Activated CD4-positive, alpha-beta memory T cell treated with anti-CD3 and anti-CD28 coated beads for 36 hours (primary cell): ENCODE measurements at regions not wholly inside any gene's neighbourhood (a gene's known extent, or its start where the extent isn't known, plus 50 kb on each side); places are given as distances from the start of the nearest gene placed in this dataset.

Experiments used
- CTCF ChIA-PET: fragments of 350-600 bp; sonication (Branson Sonifier 250); formaldehyde crosslinking; loops from one replicate; lab custom pipeline; 2021; ENCODE audit warnings: antibody characterized with exemption, inconsistent platforms; lab: Charles Lee
- POLR2A ChIA-PET: fragments of 350-600 bp; sonication (Branson Sonifier 250); formaldehyde crosslinking; loops from one replicate; lab custom pipeline; 2021; ENCODE audit warnings: antibody characterized with exemption; lab: Charles Lee
- DNase-seq: peaks from one replicate; pipeline ENCODE4 v3.0.0-alpha.2; 2020
- H3K27ac Mint-ChIP-seq: one replicate; pipeline ENCODE4 v1.8.0; 2021; ENCODE audit warnings: mixed read lengths
- H3K27me3 Mint-ChIP-seq: one replicate; pipeline ENCODE4 v1.8.0; 2021; ENCODE audit warnings: mixed read lengths
- H3K36me3 Mint-ChIP-seq: one replicate; pipeline ENCODE4 v1.8.0; 2021; ENCODE audit warnings: mixed read lengths
- H3K4me1 Mint-ChIP-seq: one replicate; pipeline ENCODE4 v1.8.0; 2021; ENCODE audit warnings: low read depth, mixed read lengths
- H3K4me3 Mint-ChIP-seq: one replicate; pipeline ENCODE4 v1.8.0; 2021; ENCODE audit warnings: mild to moderate bottlenecking, mixed read lengths
- H3K9me3 Mint-ChIP-seq: one replicate; pipeline ENCODE4 v1.8.0; 2021; ENCODE audit warnings: mixed read lengths
- intact Hi-C: fragments of 100-400 bp; cut with micrococcal nuclease; formaldehyde crosslinking; loops from one replicate; pipeline ENCODE4 v1.15.1; 2023

DNA sequence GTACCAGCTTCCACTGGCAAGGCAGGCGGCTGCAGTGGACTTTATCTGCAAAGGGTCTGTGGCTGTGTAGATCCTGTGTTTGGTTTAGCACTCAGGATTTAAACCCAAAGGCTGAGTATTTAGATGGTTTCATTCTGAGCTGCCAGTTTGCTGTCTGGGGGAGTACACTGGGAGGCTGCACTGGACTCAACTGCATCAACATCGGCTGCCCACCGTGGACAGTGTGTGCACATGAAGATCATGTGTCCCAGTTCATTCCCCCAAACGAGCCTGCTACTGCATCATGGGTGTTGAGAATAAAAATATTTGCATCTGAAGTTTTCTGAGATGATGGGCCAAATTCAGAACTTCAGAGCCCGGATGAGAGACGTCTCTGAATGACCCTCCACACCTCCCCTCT lies 328.6 kb upstream of the SHH start:
- Mint-ChIP-seq H3K27ac (no peak overlapping the region), H3K27me3 (peaks cover 9% of the 10 kb centered on the region), H3K4me3 (no peak overlapping the region), H3K4me1 (no peaks in the 10 kb centered on the region), H3K36me3 (no peaks in the 10 kb centered on the region), H3K9me3 (no peaks in the 10 kb centered on the region)
- ChIA-PET POLR2A (no interaction called here), CTCF (no interaction called here)
- DNase-seq: no peak
- intact Hi-C loops: no loop called here

DNA sequence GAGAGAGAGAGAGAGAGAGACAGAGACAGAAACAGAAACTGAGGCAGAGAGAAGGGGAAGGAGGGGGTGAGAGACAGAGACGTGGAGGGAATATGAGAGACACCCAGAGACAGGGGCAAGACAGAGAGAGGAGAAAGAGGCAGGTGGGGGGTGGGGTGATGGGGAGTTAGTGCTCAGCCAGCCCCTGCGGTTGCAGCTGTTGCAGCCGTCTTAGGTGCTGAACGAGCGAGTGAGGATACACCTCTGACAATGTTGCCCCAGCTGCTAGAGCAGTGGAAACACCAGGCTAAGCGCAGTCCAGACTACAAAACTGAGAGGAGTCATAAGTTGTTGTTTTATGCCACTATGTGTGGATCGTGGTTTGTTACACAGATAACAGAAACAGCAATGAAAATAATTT lies 328.2 kb upstream of the SHH start:
- intact Hi-C loops: no loop called here
- no peaks in the 10 kb centered on the region for H3K4me1 Mint-ChIP-seq
- no peak overlapping the region for H3K4me3 Mint-ChIP-seq
- peaks cover 10% of the 10 kb centered on the region for H3K27me3 Mint-ChIP-seq
- POLR2A ChIA-PET: no interaction called here
- H3K9me3 Mint-ChIP-seq: no peaks in the 10 kb centered on the region
- DNase-seq: no peak
- H3K36me3 Mint-ChIP-seq: no peaks in the 10 kb centered on the region
- no peak overlapping the region for H3K27ac Mint-ChIP-seq
- CTCF ChIA-PET: no interaction called here

- H3K4me3 Mint-ChIP-seq: no peak overlapping the region
- peaks cover 10% of the 10 kb centered on the region for H3K27me3 Mint-ChIP-seq
- DNase-seq: no peak
- ChIA-PET POLR2A (no interaction called here), CTCF (no interaction called here)
- no peaks in the 10 kb centered on the region for H3K9me3 Mint-ChIP-seq
- no peaks in the 10 kb centered on the region for H3K4me1 Mint-ChIP-seq
- intact Hi-C loops: no loop called here
- no peak overlapping the region for H3K27ac Mint-ChIP-seq
- H3K36me3 Mint-ChIP-seq: no peaks in the 10 kb centered on the region
Observed at GRCh38 chr7:156139633-156140032, 327.4 kb upstream of the SHH start.

DNA sequence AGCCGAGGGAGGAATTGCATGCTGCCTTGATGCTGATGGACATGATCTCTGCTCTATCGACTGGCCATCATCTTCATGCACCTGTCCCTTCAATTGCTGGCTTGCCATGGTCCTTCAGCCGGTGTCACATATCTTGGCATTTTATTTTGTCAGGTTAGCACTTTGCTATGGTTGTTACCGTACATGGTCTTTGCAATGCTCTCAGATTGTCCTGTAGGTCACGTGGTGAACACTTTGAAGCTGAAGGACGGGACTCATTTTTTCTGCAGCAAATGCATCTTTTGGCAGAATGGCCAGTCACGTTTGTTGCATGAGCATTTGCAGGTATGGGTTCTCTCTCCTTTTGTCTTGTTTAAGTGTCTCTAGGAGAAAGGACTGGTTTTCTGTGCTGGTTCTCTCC lies 326.8 kb upstream of the SHH start:
- ChIA-PET CTCF (no interaction called here), POLR2A (no interaction called here)
- intact Hi-C loops: no loop called here
- Mint-ChIP-seq H3K36me3 (no peaks in the 10 kb centered on the region), H3K27ac (no peak overlapping the region), H3K9me3 (no peaks in the 10 kb centered on the region), H3K4me3 (no peak overlapping the region), H3K27me3 (peaks cover 10% of the 10 kb centered on the region), H3K4me1 (no peaks in the 10 kb centered on the region)
- no peak for DNase-seq

- Mint-ChIP-seq H3K4me3 (no peak overlapping the region), H3K4me1 (no peaks in the 10 kb centered on the region), H3K36me3 (no peaks in the 10 kb centered on the region), H3K9me3 (peaks cover 6% of the 10 kb centered on the region), H3K27me3 (peaks cover 2% of the 10 kb centered on the region), H3K27ac (no peak overlapping the region)
- POLR2A ChIA-PET: no interaction called here
- intact Hi-C loops: no loop called here
- DNase-seq: no peak
- CTCF ChIA-PET: interaction anchor here (0.6 kb wide), 1 partner anchor 1598 kb away, joined by 3 read pairs; no protein-coding TSS in a partner anchor
Observed at GRCh38 chr7:156131881-156132280, 319.6 kb upstream of the SHH start.

DNA sequence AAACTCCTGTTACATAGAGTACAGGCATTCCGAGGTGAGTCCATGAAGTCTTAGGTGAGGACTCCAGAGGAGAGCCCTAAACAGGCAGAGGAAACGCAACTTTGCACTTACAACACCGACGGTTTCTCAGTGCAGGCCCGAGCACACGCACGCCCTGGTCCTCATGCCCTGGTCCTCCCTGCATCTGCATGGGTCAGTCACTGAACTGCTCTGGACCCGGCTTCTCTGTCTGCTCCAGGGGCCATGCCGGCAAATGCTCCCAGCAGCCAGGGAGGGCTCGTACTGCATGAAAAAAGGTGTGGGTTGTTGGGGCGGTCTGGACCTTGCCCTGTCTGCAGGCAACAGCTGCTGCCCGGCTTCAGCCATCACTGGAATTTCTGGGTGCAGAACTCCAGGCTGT lies 317.3 kb upstream of the SHH start:
- no peaks in the 10 kb centered on the region for H3K4me1 Mint-ChIP-seq
- POLR2A ChIA-PET: no interaction called here
- no peaks in the 10 kb centered on the region for H3K27me3 Mint-ChIP-seq
- DNase-seq: no peak
- H3K36me3 Mint-ChIP-seq: no peaks in the 10 kb centered on the region
- H3K27ac Mint-ChIP-seq: no peak overlapping the region
- CTCF ChIA-PET: no interaction called here
- intact Hi-C loops: no loop called here
- H3K9me3 Mint-ChIP-seq: peaks cover 6% of the 10 kb centered on the region
- H3K4me3 Mint-ChIP-seq: no peak overlapping the region

- no peak for DNase-seq
- H3K9me3 Mint-ChIP-seq: peaks cover 5% of the 10 kb centered on the region
- no peaks in the 10 kb centered on the region for H3K36me3 Mint-ChIP-seq
- H3K4me3 Mint-ChIP-seq: no peak overlapping the region
- no peaks in the 10 kb centered on the region for H3K4me1 Mint-ChIP-seq
- ChIA-PET CTCF (interaction anchor here (1.1 kb wide), 1 partner anchor 9 kb away, joined by 4 read pairs; no protein-coding TSS in a partner anchor), POLR2A (no interaction called here)
- H3K27me3 Mint-ChIP-seq: no peaks in the 10 kb centered on the region
- intact Hi-C loops: no loop called here
- no peak overlapping the region for H3K27ac Mint-ChIP-seq
Observed at GRCh38 chr7:156128496-156128895, 316.2 kb upstream of the SHH start.

DNA sequence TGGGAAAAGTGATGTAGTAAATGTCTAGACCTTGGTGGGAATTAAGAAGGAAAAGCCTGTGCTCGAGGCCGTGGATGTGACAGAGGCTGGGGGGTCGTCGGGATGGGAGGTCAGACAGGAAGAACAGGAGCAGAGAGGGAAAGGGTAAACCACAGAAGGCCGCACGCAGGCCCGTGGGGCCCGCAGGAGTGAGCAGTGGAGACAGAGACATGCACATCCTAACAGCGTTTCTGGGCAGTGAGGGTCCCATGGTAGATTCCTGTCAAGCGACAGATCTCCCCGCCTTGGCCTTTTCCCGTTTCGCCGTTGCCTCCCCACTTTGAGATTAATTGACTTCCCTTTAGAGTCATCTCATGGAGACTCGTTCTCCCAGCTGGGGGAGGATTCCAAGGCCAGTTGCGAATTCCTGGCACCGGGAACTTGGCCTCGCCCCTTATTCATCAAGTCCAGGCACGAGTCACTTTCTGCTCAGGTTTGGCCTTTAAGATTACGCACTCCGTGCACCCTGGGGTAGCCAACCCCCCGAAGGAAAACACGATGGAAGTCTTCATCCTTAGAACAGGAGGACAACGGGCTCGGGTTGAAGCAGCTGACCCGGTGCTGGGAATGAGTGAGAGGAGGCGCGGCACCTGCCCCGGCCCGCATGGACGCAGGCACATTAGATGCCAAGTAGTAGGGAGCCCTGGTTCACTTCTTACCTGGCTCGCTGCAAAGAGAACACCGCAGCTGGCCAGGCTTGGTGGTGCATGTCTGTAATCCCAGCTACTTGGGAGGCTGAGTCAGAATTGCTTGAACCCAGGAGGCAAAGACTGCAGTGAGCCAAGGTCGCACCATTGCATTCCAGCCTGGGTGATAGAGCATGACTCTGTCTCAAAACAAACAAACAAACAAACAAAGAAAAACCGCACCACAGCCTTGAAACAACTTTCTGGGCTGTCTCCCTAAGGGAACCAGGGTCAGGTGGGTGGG lies 315.2 kb upstream of the SHH start:
- DNase-seq: no peak
- CTCF ChIA-PET: interaction anchor here (1.1 kb wide), 1 partner anchor 10 kb away, joined by 4 read pairs; no protein-coding TSS in a partner anchor
- Mint-ChIP-seq H3K27ac (no peak overlapping the region), H3K4me3 (no peak overlapping the region), H3K36me3 (no peaks in the 10 kb centered on the region), H3K27me3 (no peaks in the 10 kb centered on the region), H3K9me3 (no peaks in the 10 kb centered on the region), H3K4me1 (no peaks in the 10 kb centered on the region)
- POLR2A ChIA-PET: no interaction called here
- intact Hi-C loops: no loop called here

GRCh38 chr7:156125841-156126730 lies 313.8 kb upstream of the SHH start:
- DNase-seq: no peak
- intact Hi-C loops: no loop called here
- no peaks in the 10 kb centered on the region for H3K9me3 Mint-ChIP-seq
- H3K36me3 Mint-ChIP-seq: no peaks in the 10 kb centered on the region
- POLR2A ChIA-PET: no interaction called here
- CTCF ChIA-PET: no interaction called here
- H3K4me3 Mint-ChIP-seq: no peak overlapping the region
- H3K27ac Mint-ChIP-seq: no peak overlapping the region
- H3K27me3 Mint-ChIP-seq: no peaks in the 10 kb centered on the region
- no peaks in the 10 kb centered on the region for H3K4me1 Mint-ChIP-seq

DNA sequence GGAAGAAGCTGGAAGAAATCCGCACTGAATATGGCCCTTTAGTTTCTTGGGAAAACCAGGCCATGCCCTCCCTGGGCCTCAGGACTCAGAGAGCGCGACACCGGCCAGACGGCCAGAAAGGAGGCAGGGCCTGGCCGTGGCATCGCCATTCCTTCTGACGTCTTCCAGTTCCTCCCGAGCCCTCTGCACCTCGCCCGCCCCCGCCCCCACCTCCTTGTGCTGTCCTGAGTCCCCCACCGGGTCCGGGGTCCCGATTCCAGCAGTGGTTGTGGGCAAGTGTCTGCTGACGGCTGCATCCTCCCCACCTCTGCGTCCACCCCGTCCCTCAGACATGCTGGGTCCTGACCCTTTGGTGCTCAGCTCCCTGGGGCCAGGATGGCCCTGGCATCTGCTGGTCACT lies 312.1 kb upstream of the SHH start:
- no peaks in the 10 kb centered on the region for H3K9me3 Mint-ChIP-seq
- POLR2A ChIA-PET: no interaction called here
- intact Hi-C loops: no loop called here

DNA sequence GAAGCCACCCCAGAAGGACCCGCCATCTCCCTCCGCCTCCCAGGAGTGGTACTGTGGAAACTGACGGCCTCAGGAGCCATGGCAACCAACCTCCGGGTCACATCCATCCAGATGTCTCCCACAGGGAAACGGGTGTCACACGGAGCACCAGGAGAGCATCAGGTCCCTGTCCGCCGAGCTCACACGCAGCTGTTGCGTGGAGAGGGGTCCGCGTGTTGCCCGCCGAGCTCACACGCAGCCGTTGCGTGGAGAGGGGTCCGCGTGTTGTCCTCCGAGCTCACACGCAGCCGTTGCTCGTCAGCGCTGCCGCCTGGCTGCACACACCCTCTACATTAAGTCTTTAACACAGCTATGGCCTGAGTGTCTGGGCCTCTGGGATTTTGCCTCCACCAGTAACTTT lies 311.1 kb upstream of the SHH start:
- Mint-ChIP-seq H3K4me1 (no peaks in the 10 kb centered on the region), H3K27me3 (no peaks in the 10 kb centered on the region), H3K36me3 (no peaks in the 10 kb centered on the region), H3K9me3 (no peaks in the 10 kb centered on the region), H3K27ac (no peak overlapping the region), H3K4me3 (no peak overlapping the region)
- intact Hi-C loops: no loop called here
- ChIA-PET POLR2A (no interaction called here), CTCF (no interaction called here)
- no peak for DNase-seq

More for the DNA sequence above, 312.1 kb upstream of the SHH start:
- CTCF ChIA-PET: no interaction called here
- no peak for DNase-seq
- Mint-ChIP-seq H3K36me3 (no peaks in the 10 kb centered on the region), H3K27ac (no peak overlapping the region), H3K27me3 (no peaks in the 10 kb centered on the region), H3K4me3 (no peak overlapping the region), H3K4me1 (no peaks in the 10 kb centered on the region)

- intact Hi-C loops: no loop called here
- Mint-ChIP-seq H3K27me3 (no peaks in the 10 kb centered on the region), H3K27ac (no peak overlapping the region), H3K4me3 (no peak overlapping the region), H3K36me3 (no peaks in the 10 kb centered on the region), H3K4me1 (no peaks in the 10 kb centered on the region), H3K9me3 (no peaks in the 10 kb centered on the region)
- ChIA-PET POLR2A (no interaction called here), CTCF (no interaction called here)
- no peak for DNase-seq
Observed at GRCh38 chr7:156122752-156123354, 310.6 kb upstream of the SHH start.
